SHP77 (cell line): ENCODE measurements at regions not wholly inside any gene's neighbourhood (a gene's known extent, or its start where the extent isn't known, plus 50 kb on each side); places are given as distances from the start of the nearest gene placed in this dataset.

ENCODE experiments used
- DNase-seq, 2 experiments: peaks; one replicate each; lab custom pipeline; 2025; lab: John Stamatoyannopoulos, UW

- DNase-seq, result no peak
Observed at GRCh38 chr12:127749416-127749815, 517.6 kb upstream of the TMEM132C start.

GRCh38 chr12:127750076-127750840, 516.7 kb upstream of the TMEM132C start:
- no peak for DNase-seq

GRCh38 chr12:127752802-127753201, 514.2 kb upstream of the TMEM132C start:
- DNase-seq, result no peak

- DNase-seq, result no peak
Observed at GRCh38 chr12:127760357-127760756, 506.6 kb upstream of the TMEM132C start.

GRCh38 chr12:127760996-127761395, 506.0 kb upstream of the TMEM132C start:
- DNase-seq, result no peak

- DNase-seq, result peak; percentile 36 to 37
Observed at GRCh38 chr12:127761880-127762279, 505.1 kb upstream of the TMEM132C start.

GRCh38 chr12:127767656-127768055, 499.3 kb upstream of the TMEM132C start:
- no peak for DNase-seq

GRCh38 chr12:127770118-127770517, 496.9 kb upstream of the TMEM132C start:
- peak; percentile 36 to 51 for DNase-seq

GRCh38 chr12:127771546-127771945, 495.4 kb upstream of the TMEM132C start:
- DNase-seq, result no peak

GRCh38 chr12:127773520-127773919, 493.4 kb upstream of the TMEM132C start:
- peak; percentile 78 to 86 for DNase-seq

- DNase-seq, result no peak
Observed at GRCh38 chr12:127774828-127775227, 492.1 kb upstream of the TMEM132C start.

GRCh38 chr12:127779301-127780045, 487.5 kb upstream of the TMEM132C start:
- DNase-seq, result no peak

- DNase-seq, result peak in 1 of 2 experiments; percentile 16
Observed at GRCh38 chr12:127780881-127781280, 486.1 kb upstream of the TMEM132C start.

GRCh38 chr12:127781336-127781735, 485.6 kb upstream of the TMEM132C start:
- DNase-seq, result peak in 1 of 2 experiments; percentile 24

- DNase-seq, result no peak
Observed at GRCh38 chr12:127785540-127785939, 481.4 kb upstream of the TMEM132C start.

- no peak for DNase-seq
Observed at GRCh38 chr12:127785986-127786590, 480.9 kb upstream of the TMEM132C start.

- no peak for DNase-seq
Observed at GRCh38 chr12:127787544-127787943, 479.4 kb upstream of the TMEM132C start.

- no peak for DNase-seq
Observed at GRCh38 chr12:127790376-127790775, 476.6 kb upstream of the TMEM132C start.

- no peak for DNase-seq
Observed at GRCh38 chr12:127791217-127791616, 475.8 kb upstream of the TMEM132C start.

GRCh38 chr12:127797918-127798317, 469.1 kb upstream of the TMEM132C start:
- DNase-seq, result no peak

GRCh38 chr12:127802271-127802670, 464.7 kb upstream of the TMEM132C start:
- DNase-seq, result no peak

- DNase-seq, result no peak
Observed at GRCh38 chr12:127803545-127803944, 463.4 kb upstream of the TMEM132C start.

- peak; percentile 82 to 85 for DNase-seq
Observed at GRCh38 chr12:127809275-127809674, 457.7 kb upstream of the TMEM132C start.
